K562 (cell line): ENCODE measurements at regions not wholly inside any gene's neighbourhood (a gene's known extent, or its start where the extent isn't known, plus 50 kb on each side); places are given as distances from the start of the nearest gene placed in this dataset.

Experiments used
- ATAC-seq: fragments of 200-7000 bp; cut with Tn5 transposase; 3 replicates; pipeline ENCODE4 v1.9.1; 2020; ENCODE audit warnings: moderate library complexity
- BruUV-seq: library from RNA; stranded (reverse); fragments of 400-500 nt; replicated peaks from 2 replicates; lab custom pipeline; 2021; lab: Mats Ljungman, UMichigan
- CTCF ChIA-PET: fragments of 300-600 bp; formaldehyde crosslinking; extraction: SDS; loops from one replicate; lab custom pipeline; 2021; ENCODE audit warnings: low intra/inter-chr PET ratio; lab: Yijun Ruan, JAX
- POLR2A ChIA-PET: fragments of 300-600, 350-650 bp; sonication (Branson Sonifier 250); formaldehyde crosslinking; extraction: SDS; loops from one replicate; lab custom pipeline; 2021; ENCODE audit warnings: antibody characterized with exemption, inconsistent platforms; lab: Yijun Ruan, JAX
- DNase-seq, 4 experiments: peaks; one replicate each; pipeline versions ENCODE4 v3.0.0 to v3.0.0-alpha.2; 2011 to 2018; ENCODE audit warnings: low spot score in 3 of 4, mixed read lengths in 3 of 4; ENCODE audit errors: extremely low read depth in 1 of 4
- FAIRE-seq: peaks from 2 replicates; lab custom pipeline; 2011; peaks lifted over from hg19 to GRCh38; lab: Jason Lieb, UNC
- H2AFZ ChIP-seq: 2 replicates; pipeline ENCODE4 v1.6.0; 2011; ENCODE audit warnings: low read depth, low read length, control low read depth, inconsistent platforms
- H3K27ac ChIP-seq: fragments of 200-600 bp; 3 replicates; pipeline ENCODE4 v1.8.0; 2011; ENCODE audit warnings: low read depth, mild to moderate bottlenecking, control low read depth, inconsistent platforms, low read length, moderate library complexity, mixed read lengths; ENCODE audit errors: extremely low read depth
- H3K27me3 ChIP-seq, 2 experiments: fragments of 300-600 bp in 1 of 2; 2 replicates in 1 of 2; 3 replicates in 1 of 2; pipeline versions ENCODE4 v1.6.0 to v1.8.0; 2011; ENCODE audit warnings: inconsistent platforms in 2 of 2, low read length in 2 of 2, mild to moderate bottlenecking in 1 of 2, mixed read lengths in 1 of 2, moderate library complexity in 1 of 2; ENCODE audit not compliant: control insufficient read depth in 2 of 2, insufficient read depth in 2 of 2
- H3K36me3 ChIP-seq: fragments of 300-600 bp; 3 replicates; pipeline ENCODE4 v1.8.0; 2011; ENCODE audit warnings: mild to moderate bottlenecking, low read length, inconsistent platforms; ENCODE audit not compliant: control insufficient read depth, insufficient read depth
- H3K4me1 ChIP-seq, 2 experiments: fragments of 200-600 bp in 1 of 2; replicated peaks in 1 of 2; 2 replicates in 1 of 2; 3 replicates in 1 of 2; pipeline versions ENCODE4 v1.5.1 to v1.8.0; 2011; ENCODE audit warnings: inconsistent platforms in 2 of 2, low read length in 2 of 2, mild to moderate bottlenecking in 1 of 2, mixed read lengths in 1 of 2, moderate library complexity in 1 of 2; ENCODE audit not compliant: control insufficient read depth in 2 of 2, insufficient read depth in 2 of 2
- H3K4me2 ChIP-seq: 2 replicates; pipeline ENCODE4 v1.6.1; 2011; ENCODE audit warnings: low read length, control low read depth, inconsistent platforms, mixed read lengths; ENCODE audit not compliant: insufficient read depth
- H3K4me3 ChIP-seq: fragments of 200-600 bp; sonication (generic), shearing (Covaris generic); 2 replicates; pipeline ENCODE4 v1.5.1; 2016; ENCODE audit warnings: control low read depth, inconsistent platforms
- H3K79me2 ChIP-seq: fragments of 200-600 bp; 3 replicates; pipeline ENCODE4 v1.8.0; 2011; ENCODE audit warnings: low read length, inconsistent platforms; ENCODE audit not compliant: control insufficient read depth, insufficient read depth
- H3K9ac ChIP-seq, 2 experiments: 2 replicates each; pipeline versions ENCODE4 v1.6.0 to v1.6.1; 2011; ENCODE audit warnings: low read depth in 2 of 2, low read length in 2 of 2, control low read depth in 1 of 2, inconsistent platforms in 1 of 2, mild to moderate bottlenecking in 1 of 2, mixed read lengths in 1 of 2; ENCODE audit not compliant: insufficient read depth in 1 of 2
- H3K9me1 ChIP-seq: one replicate; pipeline ENCODE4 v1.6.0; 2011; ENCODE audit warnings: inconsistent platforms, mild to moderate bottlenecking, low read length, moderate library complexity; ENCODE audit not compliant: control insufficient read depth, insufficient read depth
- H3K9me3 ChIP-seq: replicated peaks from 2 replicates; pipeline ENCODE4 v1.5.1; 2011; ENCODE audit warnings: low read depth, low read length, inconsistent platforms; ENCODE audit not compliant: control insufficient read depth, insufficient read depth
- H4K20me1 ChIP-seq: replicated peaks from 2 replicates; pipeline ENCODE4 v1.6.1; 2011; ENCODE audit warnings: low read length, inconsistent platforms, mixed read lengths; ENCODE audit not compliant: control insufficient read depth, insufficient read depth
- CHD4 ChIP-seq: fragments of 200-600 bp; sonication (generic); IDR thresholded peaks from 3 replicates; pipeline ENCODE4 v1.6.1; 2012; ENCODE audit warnings: low read depth, mild to moderate bottlenecking, mixed read lengths, low read length, inconsistent platforms; ENCODE audit not compliant: insufficient read depth, insufficient replicate concordance, poor library complexity, severe bottlenecking
- DDX20 ChIP-seq: fragments of 450-650 bp; IDR thresholded peaks from 2 replicates; pipeline ENCODE4 v1.6.1; 2016; ENCODE audit warnings: missing genetic modification characterization, low read depth, mild to moderate bottlenecking, missing compliant biosample characterization, moderate library complexity
- GTF2A2 ChIP-seq: IDR thresholded peaks from 2 replicates; pipeline ENCODE4 v1.6.1; 2016; ENCODE audit warnings: mild to moderate bottlenecking, missing genetic modification characterization, missing compliant biosample characterization
- GTF3C2 ChIP-seq: IDR thresholded peaks from 3 replicates; pipeline ENCODE4 v1.6.1; 2011; ENCODE audit warnings: borderline replicate concordance, mild to moderate bottlenecking, moderate library complexity; ENCODE audit not compliant: insufficient read length; ENCODE audit errors: extremely low read depth
- OTX1 ChIP-seq: fragments of 450-650 bp; formaldehyde crosslinking; IDR thresholded peaks from 2 replicates; pipeline ENCODE4 v1.4.0; 2022; ENCODE audit warnings: mild to moderate bottlenecking
- RBM22 ChIP-seq: fragments of 200-400 bp; formaldehyde crosslinking; IDR thresholded peaks from 2 replicates; pipeline ENCODE4 v1.6.1; 2018; ENCODE audit warnings: low read length, low read depth; ENCODE audit not compliant: poor library complexity, severe bottlenecking
- SMAD2 ChIP-seq: fragments of 150-350 bp; IDR thresholded peaks from 2 replicates; pipeline ENCODE4 v1.6.1; 2014; ENCODE audit warnings: low read depth, mild to moderate bottlenecking, low read length
- UBTF ChIP-seq, 2 experiments: IDR thresholded peaks; 2 replicates each; pipeline ENCODE4 v1.6.1; 2012; ENCODE audit warnings: improper control_type of control experiment in 2 of 2, low read depth in 2 of 2, low read length in 2 of 2, borderline replicate concordance in 1 of 2
- ZNF75A ChIP-seq: fragments of 450-650 bp; formaldehyde crosslinking; IDR thresholded peaks from 2 replicates; pipeline ENCODE4 v1.4.0; 2020; ENCODE audit warnings: mild to moderate bottlenecking
- WGBS: fragments of 100-300 bp; shearing (Covaris generic); methylation state at CpG from one replicate; pipeline ENCODE4 v1.1.6; 2016; ENCODE audit warnings: low coverage, mixed read lengths; ENCODE audit not compliant: insufficient coverage; ENCODE audit errors: missing lambda C conversion rate; 5-methylcytosine and 5-hydroxymethylcytosine counted together
- in situ Hi-C: fragments of 300-500 bp; cut with MboI; formaldehyde crosslinking; loops from 4 replicates; pipeline ENCODE4 v1.15.0; 2018; ENCODE audit warnings: inconsistent platforms, mixed read lengths
- intact Hi-C: fragments of 100-400 bp; cut with micrococcal nuclease; formaldehyde crosslinking; loops from 2 replicates; pipeline ENCODE4 v1.14.2; 2022
- TF ChIP-seq, protein P1 (sequence below): IDR thresholded peaks from 2 replicates; pipeline ENCODE4 v1.6.1; 2014; ENCODE audit warnings: antibody characterized with exemption

GRCh38 chr14:106302661-106303060 is 776.3 kb downstream of the TMEM121 start:
- H3K9me1 ChIP-seq, result no peaks in the 10 kb centered on the region
- H2AFZ ChIP-seq, result no peak overlapping the region
- intact Hi-C loops (no loop called here), in situ Hi-C loops (no loop called here)
- no TSS peak for BruUV-seq
- no peaks in the 10 kb centered on the region for H3K36me3 ChIP-seq
- no peak overlapping the region for H3K4me2 ChIP-seq
- WGBS, result 0% methylated on average over 4 of the region's 4 CpGs
- no peak for TF ChIP-seq GTF2A2
- TF ChIP-seq CHD4, result no peak
- no peak for TF ChIP-seq DDX20 (tag)
- no peak for TF ChIP-seq SMAD2
- TF ChIP-seq ZNF75A (CRISPR knock-in tag), result no peak
- no peak for TF ChIP-seq RBM22
- no peak for TF ChIP-seq UBTF (IDR thresholded peaks at IDR 0.05; ENCODE audit: borderline replicate concordance in 1 of 2, low read depth in 2 of 2, low read length in 2 of 2)
- TF ChIP-seq GTF3C2, result no peak
- TF ChIP-seq OTX1 (CRISPR knock-in tag), result no peak
- TF ChIP-seq, protein P1, sequence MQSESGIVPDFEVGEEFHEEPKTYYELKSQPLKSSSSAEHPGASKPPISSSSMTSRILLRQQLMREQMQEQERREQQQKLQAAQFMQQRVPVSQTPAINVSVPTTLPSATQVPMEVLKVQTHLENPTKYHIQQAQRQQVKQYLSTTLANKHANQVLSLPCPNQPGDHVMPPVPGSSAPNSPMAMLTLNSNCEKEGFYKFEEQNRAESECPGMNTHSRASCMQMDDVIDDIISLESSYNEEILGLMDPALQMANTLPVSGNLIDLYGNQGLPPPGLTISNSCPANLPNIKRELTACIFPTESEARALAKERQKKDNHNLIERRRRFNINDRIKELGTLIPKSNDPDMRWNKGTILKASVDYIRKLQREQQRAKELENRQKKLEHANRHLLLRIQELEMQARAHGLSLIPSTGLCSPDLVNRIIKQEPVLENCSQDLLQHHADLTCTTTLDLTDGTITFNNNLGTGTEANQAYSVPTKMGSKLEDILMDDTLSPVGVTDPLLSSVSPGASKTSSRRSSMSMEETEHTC, result no peak
- CTCF ChIA-PET, result no interaction called here
- no peak for ATAC-seq
- POLR2A ChIA-PET, result no interaction called here
- H3K79me2 ChIP-seq, result no peaks in the 10 kb centered on the region
- H4K20me1 ChIP-seq, result no peaks in the 10 kb centered on the region
- H3K27ac ChIP-seq, result no peak overlapping the region
- H3K4me1 ChIP-seq, result no peaks in the 10 kb centered on the region
- DNase-seq, result no peak
- H3K4me3 ChIP-seq, result no peak overlapping the region
- FAIRE-seq, result no peak
- no peak overlapping the region for H3K9ac ChIP-seq
- H3K9me3 ChIP-seq, result no peaks in the 10 kb centered on the region
- H3K27me3 ChIP-seq, result no peaks in the 10 kb centered on the region
